GM19035 (cell line): ENCODE measurements at regions not wholly inside any gene's neighbourhood (a gene's known extent, or its start where the extent isn't known, plus 50 kb on each side); places are given as distances from the start of the nearest gene placed in this dataset.

ENCODE experiments used
- ATAC-seq: cut with Tn5 transposase; IDR thresholded peaks from one replicate; pipeline ENCODE4 v1.9.1; 2021; ENCODE audit not compliant: unreplicated experiment

DNA sequence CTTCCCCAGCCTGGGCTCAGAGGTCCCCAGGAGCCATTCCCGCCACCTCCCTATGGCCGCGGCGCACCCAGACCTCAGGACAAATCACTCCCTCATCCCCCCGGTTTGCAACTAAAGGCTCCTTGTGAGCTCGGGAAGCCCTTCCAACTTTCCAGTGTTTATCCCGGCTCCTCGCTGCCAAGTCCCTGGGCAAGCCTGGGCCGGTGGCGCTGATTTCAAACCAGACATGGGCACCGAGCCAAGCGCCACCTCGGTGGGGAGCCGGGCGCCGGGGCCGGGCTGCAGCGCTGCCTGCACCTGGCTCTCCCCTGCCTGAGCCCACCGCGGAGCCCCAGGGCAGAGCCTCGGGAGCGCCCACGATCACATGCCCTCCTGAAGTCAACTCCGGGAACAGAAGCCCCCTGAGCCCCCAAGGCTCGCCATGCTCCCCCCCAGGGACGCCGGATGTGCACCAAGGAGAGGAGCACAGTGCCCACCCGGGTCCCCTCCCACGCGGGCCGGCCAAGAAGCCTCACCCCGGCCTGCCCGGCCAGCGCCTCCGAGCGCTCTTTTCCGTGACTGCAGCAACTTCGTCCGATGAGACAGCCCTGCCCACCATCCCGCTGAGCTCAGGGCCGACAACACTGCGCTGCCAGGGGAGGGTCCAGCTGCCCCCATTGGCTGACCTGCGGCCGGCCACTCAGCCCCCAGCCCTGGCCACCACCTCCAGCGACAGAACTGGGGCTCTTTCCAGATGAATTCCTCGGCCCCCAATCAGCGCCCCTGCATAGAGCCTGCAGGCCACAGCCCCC, 50.0 kb downstream of the NCOR2 start:
- no peak for ATAC-seq

DNA sequence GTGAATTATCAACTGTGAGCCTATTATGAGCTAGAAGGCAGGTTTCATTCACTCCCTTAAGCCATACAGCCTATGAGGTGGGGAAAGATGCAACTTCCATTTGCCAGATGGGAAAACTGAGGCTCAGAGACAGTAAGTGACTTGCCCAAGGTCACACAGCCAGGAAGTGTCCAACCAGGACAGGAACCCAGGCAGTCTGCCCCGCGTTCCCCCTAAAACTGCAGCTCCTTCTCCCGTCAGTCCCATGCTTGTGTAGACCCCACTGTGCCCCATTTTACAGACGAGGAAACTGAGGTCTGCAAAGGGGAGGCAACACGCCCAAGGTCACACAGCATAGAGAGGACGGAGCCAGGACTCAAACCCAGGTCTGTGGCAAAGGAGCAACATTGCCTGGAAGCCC, 50.6 kb downstream of the NCOR2 start:
- ATAC-seq: no peak

DNA sequence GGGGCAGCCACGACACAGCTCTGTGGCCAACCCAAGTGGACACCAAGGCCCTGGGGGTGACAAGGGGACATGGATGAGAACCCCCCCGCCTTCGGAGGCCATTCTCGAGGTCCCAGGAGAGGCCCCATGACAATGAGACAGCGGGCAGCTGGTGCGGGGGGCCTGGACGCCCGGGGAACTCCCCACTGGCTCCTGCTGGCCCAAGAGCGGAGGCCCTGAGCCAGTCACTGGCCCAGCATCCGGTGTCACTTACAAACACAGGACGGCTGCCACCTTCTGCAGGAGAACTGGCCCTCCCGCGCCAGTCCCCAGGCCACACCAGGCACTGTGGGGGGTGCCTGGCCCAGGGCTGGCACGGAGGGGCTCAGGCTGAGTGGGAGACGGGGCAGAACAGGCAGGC, 51.4 kb downstream of the NCOR2 start:
- no peak for ATAC-seq

DNA sequence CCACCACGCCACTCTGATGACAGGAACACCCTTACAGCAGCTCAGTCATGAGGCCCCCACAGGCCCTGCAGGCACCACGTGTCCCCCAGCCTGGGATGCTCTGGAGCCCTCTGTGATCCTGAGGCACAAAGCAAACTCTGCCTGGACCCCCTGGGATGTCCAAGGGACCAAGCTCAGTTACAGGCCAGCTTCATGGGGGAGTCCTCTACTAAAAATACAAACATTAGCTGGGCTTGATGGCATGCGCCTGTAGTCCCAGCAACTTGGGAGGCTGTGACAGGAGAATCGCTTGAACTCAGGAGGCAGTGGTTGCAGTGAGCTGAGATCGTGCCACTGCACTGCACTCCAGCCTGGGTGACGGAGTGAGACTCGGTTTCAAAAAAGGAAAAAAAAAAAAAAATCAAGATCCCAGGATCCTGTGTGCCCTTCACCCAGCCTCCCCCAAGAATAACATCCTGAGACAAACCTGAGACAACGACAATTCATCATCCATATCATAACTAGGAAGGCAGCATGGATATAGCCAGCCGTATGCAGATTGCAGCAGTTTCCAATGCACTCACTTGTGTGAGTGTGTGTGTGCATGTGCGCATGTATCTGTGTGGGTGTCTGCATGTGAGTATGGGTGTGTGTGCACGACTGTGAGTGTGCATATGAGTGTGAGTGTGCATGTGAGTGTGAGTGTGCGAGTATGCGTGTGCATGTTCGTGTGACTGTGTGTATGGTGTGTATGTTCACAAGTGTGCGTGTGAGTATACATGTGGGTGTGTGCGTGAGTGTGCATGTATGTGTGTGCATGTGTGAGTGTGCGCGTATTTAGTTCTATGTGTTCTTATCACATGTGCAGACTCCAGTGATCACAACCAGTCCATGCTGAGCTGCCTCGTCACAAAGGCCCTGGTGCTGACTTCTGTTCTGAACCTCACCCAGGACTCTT, 52.1 kb downstream of the NCOR2 start:
- ATAC-seq: no peak

DNA sequence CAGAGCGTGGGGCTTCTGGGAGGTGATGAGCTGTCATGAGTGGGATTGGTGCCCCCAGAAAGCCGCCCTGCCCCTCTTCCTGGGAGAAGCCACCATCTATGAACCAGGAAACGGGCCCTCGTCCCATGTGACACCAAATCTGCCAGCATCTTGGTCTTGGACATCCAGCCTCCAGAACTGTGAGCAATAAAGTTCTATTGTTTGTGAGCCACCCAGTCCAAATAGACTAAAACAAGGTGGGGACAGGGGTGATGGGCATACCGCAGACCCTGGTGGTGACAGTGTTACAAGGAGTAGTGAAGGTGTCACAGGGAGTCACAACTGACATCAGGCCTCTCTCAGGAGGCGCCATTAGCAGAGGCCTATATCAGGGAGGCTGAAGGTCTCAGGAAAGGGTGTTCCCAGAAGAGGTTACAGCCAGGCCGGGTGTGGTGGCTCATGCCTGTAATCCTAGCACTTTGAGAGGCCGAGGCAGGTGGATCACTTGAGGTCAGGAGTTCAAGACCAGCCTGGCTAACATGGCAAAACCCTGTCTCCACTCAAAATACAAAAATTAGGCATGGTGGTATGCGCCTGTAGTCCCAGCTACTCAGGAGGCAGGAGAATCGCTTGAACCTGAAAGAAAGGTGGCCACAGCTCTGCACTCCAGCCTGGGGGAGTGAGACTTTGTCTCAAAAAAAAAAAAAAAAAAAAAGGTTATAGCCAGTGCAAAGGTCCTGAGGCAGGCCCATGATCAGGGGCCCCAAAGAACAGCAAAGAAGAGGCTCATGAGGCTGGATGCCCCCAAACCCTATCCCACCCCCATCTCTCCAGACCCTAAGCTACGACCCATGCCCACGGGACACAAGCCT, 53.0 kb downstream of the NCOR2 start:
- no peak for ATAC-seq

DNA sequence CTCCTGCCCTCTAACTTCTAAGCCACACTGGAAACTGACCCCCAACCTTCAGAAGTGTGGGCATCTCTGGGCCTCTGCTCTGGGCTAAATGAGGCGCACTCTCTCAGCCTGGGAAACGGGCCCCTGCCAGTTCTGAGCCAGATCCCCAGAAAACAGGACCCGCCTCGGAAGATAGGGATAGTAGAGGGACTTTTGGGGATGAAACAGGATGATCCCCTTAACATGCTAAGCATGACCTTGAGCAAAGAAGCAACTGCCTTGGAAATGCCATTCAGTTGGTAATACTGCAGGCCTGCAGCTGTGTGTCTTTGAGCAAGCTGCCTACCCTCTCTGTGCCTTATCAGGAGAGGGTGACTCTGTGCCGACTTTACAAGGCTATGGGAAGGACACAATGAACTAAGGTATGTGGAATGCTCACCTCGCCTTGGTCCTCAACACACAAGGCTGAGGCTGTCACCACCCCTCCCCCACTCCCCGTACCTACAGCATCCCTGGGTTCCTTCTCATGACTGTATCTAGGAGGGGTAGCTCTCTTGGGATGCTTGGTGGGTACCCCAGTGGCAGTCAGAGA, 54.0 kb downstream of the NCOR2 start:
- no peak for ATAC-seq

DNA sequence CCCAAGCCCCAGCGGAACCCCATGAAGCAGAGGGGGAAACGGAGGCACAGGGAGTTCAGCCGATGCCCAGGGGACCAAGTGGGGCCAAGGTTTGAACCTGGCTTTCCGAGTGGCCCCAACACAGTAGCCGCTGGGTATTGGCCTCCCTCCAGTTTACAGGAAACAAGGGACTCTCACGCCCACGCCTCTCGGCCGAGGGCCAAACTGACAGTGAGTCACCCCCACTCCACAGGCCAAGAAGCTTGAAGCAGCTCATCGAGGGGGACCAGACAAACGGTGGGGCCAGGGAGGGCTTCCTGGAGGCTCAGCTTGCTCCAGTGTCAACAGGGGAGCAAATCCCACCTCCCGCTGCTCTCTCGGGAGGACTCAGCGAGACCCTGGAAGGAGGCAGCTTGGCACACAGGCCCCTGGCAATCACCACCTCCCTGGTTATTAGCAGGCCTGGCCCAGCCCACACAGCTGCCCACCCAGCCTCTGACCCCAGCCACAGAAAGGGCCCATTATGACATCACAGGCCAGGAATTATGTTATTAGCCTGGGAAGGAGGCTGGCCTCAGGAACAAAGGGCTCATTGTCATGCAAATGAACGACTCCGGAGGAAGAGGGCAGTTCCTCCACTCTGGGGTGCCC, 54.6 kb downstream of the NCOR2 start:
- no peak for ATAC-seq

DNA sequence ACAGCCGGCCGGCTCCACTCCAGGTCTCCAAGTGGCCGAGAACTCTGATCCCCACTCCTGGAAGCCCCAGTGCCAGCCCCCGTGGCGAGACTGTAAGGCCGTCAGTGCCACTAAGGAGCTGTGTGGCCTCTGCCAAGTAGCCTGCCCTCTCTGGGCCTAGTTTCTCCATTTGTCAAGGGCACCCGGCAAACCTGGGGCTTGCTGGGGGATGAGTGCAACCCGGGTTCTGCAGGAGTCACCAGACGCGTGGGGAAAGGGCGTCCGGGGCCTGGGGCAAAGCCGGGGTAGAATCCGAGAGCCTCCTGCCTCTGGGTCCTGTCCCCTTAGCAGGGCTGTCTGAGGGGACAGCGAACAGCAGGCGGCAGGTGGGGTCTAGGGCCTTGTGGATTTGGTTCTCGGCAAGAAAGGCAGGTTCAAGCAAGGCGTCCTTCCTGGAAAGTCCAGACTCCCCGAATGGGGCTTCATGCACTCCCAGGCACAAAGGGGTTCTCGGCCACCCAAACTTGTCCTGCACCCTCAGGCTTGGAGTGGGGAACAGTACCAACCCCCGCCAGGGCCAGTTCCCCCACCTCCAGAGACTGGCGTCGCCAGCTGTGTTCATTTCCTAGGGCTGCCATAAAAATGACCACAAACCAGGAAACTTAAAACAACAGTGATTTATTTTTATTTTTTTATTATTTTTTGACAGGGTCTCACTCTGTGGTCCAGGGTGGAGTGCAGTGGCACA, 56.0 kb downstream of the NCOR2 start:
- no peak for ATAC-seq

DNA sequence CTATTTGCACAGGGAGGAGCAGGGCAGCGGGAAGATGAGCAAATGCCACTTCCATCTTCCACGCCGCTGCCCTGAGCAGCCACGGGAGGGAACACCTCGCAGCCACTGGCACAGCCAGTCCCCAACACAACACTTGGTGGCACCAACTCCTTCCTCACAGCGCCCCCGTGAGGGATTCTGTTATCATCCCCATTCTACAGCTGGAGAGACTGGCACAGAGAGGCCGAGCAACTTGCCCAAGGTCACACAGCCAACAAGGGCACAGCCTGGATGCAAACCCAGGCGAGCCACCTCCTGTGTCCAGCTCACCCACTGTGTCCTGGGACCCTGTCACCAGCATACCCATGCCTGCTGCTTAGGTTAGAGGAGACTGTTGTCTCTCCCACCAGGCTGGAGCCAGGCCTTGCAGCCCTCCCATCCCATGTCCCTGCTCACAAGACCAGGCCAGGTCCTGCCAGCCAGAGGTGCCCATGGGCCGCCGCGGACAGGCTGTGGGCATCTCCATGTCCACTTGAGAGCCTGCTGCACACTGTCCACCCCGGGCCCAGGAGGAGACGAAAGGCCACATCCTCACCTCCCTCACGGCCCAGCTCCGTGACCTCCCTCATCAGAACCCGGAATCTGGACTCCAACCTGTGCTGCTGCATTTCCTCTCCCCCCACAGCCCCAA, 57.0 kb downstream of the NCOR2 start:
- ATAC-seq: no peak

DNA sequence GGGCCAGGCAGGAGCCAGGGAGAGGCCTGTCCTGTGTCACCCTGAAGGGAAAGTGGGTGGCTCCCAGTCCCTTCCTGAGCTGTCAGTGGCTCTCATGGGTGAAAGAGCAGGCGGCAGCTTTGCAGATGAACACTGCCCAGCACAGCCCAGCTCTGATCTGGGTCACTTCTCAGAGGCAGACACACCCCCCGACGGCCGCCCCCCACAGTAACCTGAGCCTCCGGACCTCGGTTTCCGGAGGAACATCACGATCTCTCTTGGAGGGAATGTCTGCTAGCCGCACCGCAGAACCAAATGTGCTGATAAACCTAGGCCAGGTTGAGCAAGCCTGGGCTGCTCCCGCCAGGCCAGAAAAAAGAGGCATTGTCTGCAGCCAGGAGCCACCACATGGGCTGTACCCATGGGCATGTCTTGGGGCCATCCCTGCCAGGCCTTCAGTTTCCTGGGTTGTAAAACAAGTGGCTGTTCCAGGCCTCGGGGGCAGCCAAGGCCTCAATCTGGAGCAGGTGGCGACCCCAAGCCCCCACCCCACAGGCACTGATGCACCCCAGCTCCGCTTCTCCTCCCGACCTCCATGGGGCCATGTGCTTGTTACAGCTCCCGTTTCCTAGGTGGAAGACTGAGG, 57.6 kb downstream of the NCOR2 start:
- no peak for ATAC-seq

DNA sequence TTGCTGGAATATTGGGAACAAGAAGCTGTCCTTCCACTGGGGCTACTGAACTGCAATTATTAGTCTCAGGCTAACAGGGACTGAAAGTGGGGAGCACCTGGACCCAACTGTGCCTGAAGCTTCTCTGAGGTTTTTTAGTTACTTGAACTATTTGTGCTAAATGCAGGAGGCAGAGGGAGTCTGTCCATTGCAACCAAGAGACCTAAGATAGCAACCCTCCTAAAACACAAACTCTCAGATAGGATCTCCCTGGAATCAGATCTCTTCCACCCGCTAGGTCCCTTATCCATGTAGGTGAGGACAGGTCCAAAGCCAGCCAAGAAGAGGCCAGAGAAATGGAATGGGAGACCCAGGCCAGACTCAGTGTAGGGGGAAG, 58.1 kb downstream of the NCOR2 start:
- no peak for ATAC-seq

DNA sequence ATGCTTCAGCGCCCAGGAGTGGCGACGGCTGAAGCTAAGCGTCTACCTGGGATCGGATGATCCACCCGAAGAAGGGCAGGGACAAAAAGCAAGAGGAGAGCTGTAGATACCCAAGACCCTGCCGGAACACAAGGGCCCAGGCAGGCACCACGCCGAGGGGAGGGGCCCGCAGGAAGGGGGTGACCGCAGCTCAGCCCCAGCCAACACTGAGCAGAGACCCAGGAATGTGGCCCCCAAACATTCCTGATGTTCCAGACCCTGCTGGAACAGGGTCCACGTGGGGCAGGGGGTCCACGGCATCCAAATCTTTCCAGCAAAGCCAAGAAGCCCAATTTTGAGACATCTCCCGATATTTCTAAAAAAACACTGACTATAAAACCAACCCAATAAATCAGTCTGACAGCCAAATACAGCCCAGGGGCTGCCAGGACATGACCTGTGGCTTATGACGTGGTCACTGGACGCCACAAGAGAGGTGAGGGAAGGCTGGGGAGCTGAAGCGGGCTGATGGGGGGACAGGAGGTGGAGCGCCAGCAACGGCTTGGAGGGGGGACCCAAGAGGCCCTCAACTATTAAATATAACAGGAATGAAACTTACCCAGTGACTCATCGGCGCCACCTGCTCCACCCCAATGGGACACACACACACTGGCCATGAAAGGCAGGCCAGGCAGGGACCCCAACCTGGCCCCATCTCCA, 58.9 kb downstream of the NCOR2 start:
- ATAC-seq: no peak

DNA sequence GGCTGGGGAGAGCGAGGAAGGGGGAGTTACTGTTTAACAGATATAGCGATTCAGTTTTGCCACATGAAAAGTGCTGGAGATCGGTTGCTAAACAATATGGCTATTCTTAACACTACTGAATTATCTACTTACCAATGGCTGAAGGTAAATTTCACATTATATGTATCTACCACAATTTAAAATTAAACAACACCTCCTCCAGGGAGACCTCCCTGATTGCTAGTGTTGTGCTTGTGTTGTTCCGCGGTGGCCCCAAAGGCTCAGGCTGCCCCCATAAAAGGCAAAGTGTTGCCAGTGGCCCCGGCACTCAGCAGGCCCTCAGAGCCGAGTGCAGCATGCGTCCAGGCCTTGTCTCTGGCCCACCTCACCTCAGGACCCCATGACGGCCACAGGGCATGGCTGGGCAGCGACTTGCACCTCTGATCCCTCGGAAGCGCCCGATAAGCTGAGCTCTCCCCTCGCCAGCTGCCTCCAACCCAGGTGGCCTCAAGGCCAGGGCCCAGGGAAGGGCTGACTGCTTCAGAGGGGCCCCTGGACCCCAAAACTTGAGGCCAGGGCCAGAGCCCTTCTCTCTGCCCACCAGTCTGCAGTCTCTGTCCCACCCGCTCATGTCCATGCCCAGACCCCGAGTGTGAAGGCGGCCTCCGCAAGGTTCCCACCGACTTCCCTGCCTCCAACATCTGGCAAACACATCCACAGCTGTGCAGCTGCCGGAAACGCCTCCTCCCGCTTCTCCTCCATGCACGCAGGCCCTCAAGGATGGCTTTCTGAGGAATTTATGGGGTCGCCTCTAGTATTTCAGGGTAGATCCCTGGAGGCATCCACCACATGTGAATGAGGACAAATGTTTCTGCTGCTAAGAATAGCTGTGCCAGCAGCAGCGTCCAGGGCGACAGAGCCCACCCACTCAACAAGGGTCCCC, 60.0 kb downstream of the NCOR2 start:
- ATAC-seq: no peak

DNA sequence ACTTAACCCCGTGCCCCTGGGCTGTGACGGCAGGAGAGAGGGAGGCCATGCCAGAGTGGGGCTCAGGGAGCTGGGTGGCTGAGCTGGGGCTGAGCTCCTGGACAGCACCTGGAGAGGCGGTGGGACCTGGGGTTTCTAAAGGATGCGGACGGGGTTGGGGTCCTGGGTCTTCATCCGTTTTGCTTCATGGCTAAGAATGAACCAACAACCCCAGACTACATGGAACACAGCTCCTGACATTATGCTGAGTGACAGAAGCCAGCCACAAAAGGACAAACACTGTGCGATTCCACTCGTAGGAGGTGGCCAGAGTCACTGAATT, 60.6 kb downstream of the NCOR2 start:
- ATAC-seq: no peak

DNA sequence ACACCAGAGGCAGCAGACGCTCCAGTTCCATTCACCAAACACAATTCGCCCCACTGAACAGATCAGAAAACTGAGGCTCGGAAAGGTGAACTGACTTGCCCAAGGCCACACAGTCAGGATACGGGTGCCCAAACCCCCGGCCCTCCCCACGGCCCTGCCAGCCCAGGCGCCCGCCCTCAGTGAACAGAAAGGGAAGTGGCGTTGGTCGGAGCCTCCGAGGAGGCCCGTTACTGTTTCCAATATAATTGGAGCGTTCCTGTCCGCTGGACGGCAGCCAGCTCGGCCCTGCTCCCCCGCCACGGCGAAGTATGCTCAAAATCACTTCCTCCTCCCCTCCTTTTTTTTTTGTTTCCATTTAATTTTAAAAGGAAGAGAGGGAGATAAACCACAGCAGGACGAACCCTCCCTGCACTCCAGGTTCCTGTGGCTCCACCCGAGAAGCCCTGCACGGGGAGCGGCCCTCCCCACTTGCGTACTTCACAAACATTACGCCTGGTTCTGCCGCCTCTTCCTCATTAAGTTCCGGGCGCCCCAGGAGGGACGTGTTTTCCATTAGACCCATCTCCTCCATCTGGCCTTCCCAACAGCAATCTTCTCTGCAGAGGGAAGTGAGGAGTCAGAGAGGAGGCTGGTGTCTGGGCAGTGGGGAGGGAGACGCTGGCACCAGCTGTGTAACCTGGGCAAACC, 61.1 kb downstream of the NCOR2 start:
- no peak for ATAC-seq

DNA sequence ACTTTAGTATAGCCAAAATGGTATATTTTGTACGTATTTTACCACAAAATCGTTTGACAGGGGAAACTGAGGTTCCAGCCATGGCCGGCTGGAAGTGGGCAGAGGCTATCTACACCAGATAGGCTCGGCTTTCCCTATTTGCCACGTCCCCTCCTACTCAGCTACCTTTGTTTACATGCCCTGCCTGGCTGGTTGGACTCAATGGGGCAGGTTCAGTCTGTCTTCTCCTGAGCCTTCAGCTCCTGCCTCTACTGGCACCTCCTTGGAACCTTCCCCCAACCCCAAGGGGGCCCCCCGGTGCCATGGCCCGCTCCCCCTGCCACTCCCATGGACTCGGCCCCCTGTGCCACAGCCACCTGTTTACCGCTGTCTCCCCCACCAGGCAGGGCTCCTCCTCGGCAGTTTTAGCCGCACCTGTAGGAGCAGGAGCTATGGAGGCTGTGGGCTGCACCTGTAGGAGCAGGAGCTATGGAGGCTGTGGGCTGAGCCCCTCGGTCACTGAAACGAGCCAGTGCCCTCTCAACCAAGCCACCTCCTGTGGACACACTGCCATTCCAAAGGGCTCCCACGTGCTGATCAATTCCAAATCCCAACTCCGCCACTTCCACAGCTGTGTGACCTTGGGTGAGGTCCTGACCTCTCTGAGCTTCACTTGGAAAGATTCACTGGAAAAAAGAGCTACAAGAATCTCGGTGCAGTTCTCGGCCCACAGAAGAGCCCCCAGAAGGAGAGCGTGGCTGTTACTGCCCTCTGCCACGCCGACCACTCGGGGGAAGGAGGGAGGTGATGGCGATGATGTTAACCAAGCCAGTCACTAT, 62.2 kb downstream of the NCOR2 start:
- ATAC-seq: no peak
